AML-193 (cell line): ENCODE measurements at regions not wholly inside any gene's neighbourhood (a gene's known extent, or its start where the extent isn't known, plus 50 kb on each side); places are given as distances from the start of the nearest gene placed in this dataset.

Experiments
- DNase-seq, 2 experiments: peaks; one replicate each; lab custom pipeline; 2025; lab: John Stamatoyannopoulos, UW

GRCh38 chr10:33542752-33543505 is 208.5 kb upstream of the NRP1 start:
- DNase-seq: no peak

- no peak for DNase-seq
Measured at GRCh38 chr10:33539116-33539515, 204.6 kb upstream of the NRP1 start.

DNA sequence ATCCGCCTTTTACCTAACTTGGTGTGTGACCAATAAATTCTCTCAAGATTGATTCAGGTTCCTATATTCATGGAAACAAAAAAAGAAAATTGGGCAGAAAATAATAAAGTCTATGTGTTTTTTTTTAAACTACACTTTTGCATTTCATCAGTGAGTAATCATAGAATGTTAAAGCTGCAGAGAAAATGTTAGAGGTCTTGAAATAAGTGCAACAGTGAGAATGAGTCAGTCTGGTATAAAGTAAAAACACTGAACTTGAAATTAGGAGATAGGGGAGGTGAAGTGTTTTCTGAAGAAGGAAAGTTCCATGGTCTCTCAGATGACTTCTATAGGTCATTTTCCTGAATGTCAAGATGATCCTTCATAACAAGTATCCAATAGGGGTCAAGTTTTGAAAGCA is 202.6 kb upstream of the NRP1 start:
- no peak for DNase-seq

DNA sequence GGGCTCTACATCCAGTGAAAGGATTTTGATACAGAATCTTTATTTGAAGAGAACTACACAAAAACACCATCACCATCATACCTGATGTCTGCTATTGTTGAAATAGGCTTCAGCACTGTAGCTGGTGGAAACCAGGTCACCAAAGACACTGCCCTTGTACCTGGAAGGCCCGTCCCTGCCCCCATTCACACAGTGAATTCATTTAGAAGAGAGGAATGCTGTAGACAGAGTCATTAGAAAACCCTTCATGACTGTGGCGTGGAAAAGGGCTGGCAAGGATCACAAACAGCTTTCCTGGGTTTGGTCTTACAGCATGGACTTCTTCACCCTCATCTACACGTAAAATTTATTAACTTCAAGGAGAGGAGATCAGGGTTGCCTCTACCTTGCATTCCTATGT is 202.0 kb upstream of the NRP1 start:
- DNase-seq: no peak

GRCh38 chr10:33535866-33536265 is 201.4 kb upstream of the NRP1 start:
- DNase-seq: no peak

GRCh38 chr10:33534416-33534815 is 199.9 kb upstream of the NRP1 start:
- DNase-seq: no peak

GRCh38 chr10:33533612-33534011 is 199.1 kb upstream of the NRP1 start:
- DNase-seq: no peak

DNA sequence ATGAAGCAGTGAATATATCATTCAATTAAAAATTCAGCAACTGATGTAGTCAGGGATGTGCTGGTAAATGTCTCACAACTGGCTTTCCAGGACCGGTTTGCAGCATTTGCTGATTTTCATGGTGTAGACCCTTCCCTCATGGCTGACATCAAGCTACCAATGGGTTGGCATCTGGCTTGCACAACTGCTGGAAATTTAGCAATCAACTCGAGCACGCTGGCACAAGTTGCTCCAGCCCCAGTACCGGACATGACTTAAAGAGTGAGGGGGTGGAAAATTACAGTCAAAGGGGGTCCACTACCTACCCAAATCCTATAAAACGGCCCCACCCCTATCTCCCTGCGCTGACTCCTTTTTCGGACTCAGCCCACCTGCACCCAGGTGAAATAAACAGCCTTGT is 198.4 kb upstream of the NRP1 start:
- DNase-seq: no peak

DNA sequence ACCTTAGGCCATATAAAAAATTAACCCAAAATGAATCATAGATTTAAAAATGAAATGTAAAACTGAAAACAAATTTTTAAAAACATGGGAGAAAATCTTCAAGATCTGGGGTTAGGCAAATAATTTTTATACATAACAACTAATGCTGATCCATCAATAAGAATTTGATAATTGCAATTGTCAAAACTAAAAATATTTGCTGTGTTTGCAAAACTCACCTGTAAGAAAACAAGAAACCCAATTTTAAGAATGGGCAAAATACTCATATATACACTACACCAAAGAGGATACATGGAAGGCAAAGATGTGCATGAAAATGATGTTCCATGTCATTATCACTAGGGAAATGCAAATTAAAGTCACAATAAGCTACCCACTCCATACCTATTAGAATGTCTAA is 194.8 kb upstream of the NRP1 start:
- no peak for DNase-seq

DNA sequence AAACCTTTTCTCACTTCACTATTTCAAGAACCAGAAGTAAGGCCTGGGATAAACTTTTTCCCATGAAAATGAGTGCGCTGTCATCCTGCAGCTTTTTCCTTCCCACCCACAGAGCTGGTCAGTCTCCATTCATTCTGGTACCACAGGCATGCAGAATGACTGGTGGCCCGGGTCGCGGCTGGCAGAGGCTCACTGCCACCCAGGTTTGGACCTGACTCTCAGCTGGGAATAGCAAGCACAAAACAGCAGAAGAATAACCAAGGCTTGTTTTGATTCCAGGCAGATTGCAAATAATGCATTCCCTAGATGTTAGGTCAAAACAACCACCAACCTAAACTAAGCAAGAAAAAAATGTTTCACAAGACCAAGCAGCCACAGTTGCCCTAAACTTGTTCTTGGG is 190.5 kb upstream of the NRP1 start:
- DNase-seq: no peak

GRCh38 chr10:33524041-33524440 is 189.6 kb upstream of the NRP1 start:
- no peak for DNase-seq

DNA sequence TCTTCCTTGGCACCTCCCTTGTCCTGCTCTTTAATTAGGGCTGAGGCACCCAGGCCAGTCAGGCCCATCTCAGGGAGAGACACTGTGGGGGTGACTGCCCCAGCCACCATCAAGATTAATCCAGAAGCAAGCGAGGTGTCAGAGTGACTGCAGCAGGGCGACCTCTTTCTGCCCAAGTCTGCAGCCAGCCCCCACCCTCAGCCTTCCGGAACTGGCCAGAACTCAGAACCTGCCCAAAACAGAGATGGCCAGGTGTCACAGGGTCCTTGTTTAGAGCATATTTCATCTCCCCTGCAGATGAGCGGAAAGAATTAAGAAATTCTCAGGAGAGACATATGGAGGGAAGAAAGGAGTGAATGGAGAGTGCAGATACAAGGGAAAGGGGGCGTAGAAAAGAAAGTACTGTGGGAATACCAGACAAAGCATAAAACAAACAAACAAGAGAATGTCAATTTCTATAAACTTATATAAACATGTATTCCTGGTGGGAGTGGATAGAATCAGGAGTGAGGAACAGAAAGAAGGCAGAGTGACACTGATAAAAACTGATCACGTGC is 188.8 kb upstream of the NRP1 start:
- no peak for DNase-seq

DNA sequence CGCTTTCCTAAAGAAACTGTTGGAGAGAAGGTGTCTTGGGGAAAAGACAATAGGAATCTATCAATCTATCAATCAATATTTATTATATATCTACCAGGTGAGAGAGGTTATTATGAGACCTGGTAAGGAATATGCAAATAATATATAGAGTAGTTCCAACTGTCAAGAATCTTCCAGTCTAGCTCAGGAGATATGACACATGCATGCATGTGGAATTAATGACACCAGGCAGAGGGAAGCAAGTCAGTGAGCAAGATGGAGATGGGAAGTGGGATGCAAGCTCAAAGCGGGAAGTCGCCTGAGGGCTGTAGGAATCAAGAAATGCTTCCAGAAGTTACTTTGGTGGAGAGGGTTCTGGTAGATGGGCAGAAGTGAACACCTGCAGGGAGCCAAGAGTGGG is 187.4 kb upstream of the NRP1 start:
- no peak for DNase-seq

- DNase-seq: no peak
Measured at GRCh38 chr10:33521062-33521461, 186.6 kb upstream of the NRP1 start.

GRCh38 chr10:33520223-33520622 is 185.8 kb upstream of the NRP1 start:
- DNase-seq: no peak

DNA sequence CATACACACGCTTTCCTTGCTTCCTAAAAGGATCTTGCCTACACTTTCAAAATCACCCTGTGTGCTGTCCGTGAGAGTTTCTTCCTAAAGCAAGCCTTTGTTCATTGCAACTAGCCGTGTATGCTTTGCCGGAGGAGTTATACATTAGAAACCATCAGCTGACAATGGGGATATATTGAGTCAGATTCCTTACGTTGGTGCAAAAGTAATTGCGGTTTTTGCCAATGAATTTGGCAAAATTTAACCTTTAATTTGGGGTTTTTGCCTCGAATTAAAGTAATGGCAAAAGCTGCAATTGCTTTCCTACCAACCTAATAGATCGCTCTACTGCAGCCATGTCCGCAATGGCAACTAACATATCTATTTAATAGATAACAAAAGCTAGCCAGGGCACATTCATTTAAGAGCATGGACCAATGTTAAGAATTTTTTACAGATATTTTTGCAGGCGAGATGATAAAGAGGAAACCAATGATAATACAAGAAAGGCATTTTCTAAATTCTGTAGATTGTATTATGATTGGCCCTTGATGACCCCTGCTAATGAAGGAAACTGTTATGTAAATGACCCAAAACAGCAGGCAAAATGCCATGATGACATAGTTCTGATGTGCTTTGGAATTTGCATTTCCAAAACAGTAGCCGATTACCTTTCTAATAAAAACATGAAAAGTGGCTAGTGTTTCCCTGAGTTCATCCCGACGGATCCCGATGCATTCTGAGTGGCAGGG is 184.8 kb upstream of the NRP1 start:
- DNase-seq: no peak

DNA sequence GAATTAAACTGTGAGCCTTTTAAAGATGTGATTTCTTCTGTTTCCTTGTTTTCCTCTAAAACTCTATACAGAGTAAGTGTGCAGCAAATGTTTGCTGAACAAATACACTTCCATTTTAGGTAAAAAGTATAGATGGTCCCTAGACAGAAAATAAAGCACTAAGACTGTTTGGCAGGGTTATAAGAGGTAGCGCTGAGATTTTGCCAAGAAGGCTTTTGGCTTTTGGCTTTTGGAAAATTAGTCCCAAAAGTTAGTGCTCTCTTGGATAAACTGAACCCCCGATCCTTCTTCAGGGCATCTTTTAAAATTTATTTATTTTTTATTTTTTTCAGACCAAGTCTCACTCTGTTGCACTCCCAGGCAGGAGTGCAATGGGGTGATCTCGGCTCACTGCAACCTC is 175.7 kb upstream of the NRP1 start:
- DNase-seq: no peak

DNA sequence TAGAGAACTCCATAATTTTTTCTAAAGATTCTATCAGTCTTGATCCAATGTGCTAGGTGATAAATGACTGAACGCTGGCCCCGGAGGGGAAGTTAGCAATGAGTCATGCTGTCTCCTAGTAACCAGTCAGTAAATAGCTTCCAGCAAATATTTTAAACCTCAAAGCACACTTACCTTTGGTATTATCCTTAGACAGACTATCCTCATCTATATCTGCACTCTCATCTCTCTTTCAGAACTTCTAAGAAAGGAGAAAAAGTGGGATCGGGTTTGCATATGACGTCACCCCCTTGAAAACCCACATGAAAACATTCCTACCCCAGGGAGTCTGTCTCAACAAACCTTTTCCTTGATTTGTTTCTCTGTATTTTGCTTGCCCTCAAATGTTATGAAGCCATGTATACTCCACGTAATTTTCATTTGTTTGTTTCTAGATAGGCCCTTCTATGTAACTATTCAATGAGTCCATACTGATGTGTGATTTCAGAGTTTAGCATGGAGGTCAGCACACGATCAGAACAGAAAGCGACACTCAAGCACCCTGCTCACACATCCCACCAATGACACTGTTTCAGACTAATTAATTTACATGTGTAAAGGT is 174.9 kb upstream of the NRP1 start:
- peak; percentile 69 to 75 for DNase-seq

DNA sequence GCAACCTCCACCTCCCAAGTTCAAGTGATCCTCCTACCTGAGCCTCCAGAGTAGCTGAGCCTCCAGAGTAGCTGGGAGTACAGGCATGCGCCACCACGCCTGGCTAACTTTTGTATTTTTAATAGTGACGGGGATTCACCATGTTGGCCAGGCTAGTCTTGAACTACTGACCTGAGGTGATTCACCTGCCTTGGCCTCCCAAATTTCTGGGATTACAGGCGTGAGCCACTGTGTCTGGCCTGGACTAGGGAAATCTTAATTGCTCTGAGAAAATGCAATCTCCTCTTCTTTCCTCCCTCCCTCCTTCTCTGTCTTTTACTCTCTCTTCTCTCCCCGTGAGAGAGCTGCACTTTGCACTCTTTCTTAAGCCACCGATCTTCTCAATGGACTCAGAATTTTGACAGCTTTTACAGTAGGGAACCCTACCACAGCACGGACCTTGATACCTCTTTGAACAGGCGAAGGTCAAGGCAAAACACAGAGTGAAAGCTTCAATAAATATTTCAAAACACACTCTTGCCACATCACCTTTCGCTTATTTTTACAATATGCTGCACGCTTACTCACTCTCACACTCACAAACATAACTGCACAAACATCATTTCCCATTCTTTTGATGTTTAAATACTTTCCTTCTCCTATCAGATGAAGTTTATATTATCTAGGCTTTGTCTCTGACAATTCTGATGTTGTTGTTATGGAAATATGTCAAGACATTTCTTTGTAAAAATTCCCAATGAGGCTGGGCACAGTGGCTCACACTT is 173.4 kb upstream of the NRP1 start:
- no peak for DNase-seq

- DNase-seq: peak; percentile 32 to 53
Measured at GRCh38 chr10:33506838-33507661, 172.6 kb upstream of the NRP1 start.

DNA sequence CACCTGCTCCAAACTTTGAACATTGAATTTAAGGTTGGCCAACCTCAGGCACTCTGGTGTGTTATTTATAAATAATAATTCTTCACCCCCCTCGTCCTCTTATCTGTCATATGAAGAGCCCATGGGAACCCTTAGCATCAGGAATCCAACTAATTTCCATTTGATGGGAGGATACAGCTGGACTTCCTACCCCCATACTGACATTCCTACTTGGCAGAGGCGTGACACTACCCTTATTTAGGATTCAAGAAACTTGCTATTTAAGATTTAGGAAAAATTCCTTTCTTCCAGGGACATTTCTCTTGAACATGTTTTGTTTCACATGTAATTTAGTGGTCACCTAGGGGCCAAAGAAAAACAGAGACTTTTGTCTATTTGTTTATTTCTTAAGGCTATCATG is 171.9 kb upstream of the NRP1 start:
- no peak for DNase-seq
